ENCODE measurements at regions not wholly inside any gene's neighbourhood (a gene's known extent, or its start where the extent isn't known, plus 50 kb on each side); places are given as distances from the start of the nearest gene placed in this dataset.
"Not testable (repeated sequence)": the region's sequence is repeated elsewhere in the genome, so short reads cannot be mapped to it uniquely, and the experiment has no call there.

DNA sequence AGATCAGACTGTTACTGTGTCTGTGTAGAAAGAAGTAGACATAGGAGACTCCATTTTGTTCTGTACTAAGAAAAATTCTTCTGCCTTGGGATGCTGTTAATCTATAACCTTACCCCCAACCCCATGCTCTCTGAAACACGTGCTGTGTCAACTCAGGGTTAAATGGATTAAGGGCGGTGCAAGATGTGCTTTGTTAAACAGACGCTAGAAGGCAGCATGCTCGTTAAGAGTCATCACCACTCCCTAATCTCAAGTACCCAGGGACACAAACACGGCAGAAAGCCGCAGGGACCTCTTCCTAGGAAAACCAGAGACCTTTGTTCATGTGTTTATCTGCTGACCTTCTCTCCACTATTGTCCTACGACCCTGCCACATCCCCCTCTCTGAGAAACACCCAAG is 137.0 kb upstream of the PROKR2 start:
- H3K36me3 ChIP-seq (ENCODE audit: insufficient read depth, low read length) = not testable (repeated sequence)

GRCh38 chr20:5453316-5453715 is 136.6 kb upstream of the PROKR2 start:
- not testable (repeated sequence) for H3K27ac ChIP-seq (ENCODE audit: low read depth, low read length); H3K4me3 ChIP-seq (ENCODE audit: low read depth, low read length); H3K4me1 ChIP-seq (ENCODE audit: control insufficient read depth, insufficient read depth, low read length, unreplicated experiment); H2AFZ ChIP-seq (ENCODE audit: low read length, unreplicated experiment); H3K27me3 ChIP-seq (ENCODE audit: insufficient read depth, low read length); H3K36me3 ChIP-seq (ENCODE audit: insufficient read depth, low read length); H3K79me2 ChIP-seq (ENCODE audit: control insufficient read depth, insufficient read depth, low read length, unreplicated experiment)

More for the DNA sequence above, 137.0 kb upstream of the PROKR2 start:
- H3K4me3 ChIP-seq (ENCODE audit: low read depth, low read length); H3K27me3 ChIP-seq (ENCODE audit: insufficient read depth, low read length); H3K4me1 ChIP-seq (ENCODE audit: control insufficient read depth, insufficient read depth, low read length, unreplicated experiment); H3K79me2 ChIP-seq (ENCODE audit: control insufficient read depth, insufficient read depth, low read length, unreplicated experiment); H2AFZ ChIP-seq (ENCODE audit: low read length, unreplicated experiment); H3K27ac ChIP-seq (ENCODE audit: low read depth, low read length): not testable (repeated sequence)

- peaks cover 13% of the 10 kb centered on the region for H3K27me3 ChIP-seq (ENCODE audit: insufficient read depth, low read length)
Observed at GRCh38 chr20:5452691-5453090, 135.9 kb upstream of the PROKR2 start.

DNA sequence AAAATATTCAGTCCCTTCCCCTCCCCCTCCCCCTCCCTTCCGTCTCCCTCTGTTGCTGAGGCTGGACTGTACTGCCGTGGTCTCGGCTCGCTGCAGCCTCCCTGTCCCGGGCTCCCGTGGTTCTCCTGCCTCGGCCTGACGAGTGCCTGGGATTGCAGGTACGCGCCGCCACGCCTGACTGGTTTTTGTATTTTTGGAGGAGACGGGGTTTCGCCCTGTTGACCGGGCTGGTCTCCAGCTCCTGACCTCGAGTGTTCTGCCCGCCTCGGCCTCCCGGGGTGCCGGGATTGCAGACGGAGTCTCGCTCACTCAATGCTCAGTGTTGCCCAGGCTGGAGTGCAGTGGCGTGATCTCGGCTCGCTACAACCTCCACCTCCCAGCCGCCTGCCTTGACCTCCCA is 135.5 kb upstream of the PROKR2 start:
- H3K27me3 ChIP-seq (ENCODE audit: insufficient read depth, low read length) = peaks cover 15% of the 10 kb centered on the region

More at GRCh38 chr20:5452691-5453090, 135.9 kb upstream of the PROKR2 start:
- H3K79me2 ChIP-seq (ENCODE audit: control insufficient read depth, insufficient read depth, low read length, unreplicated experiment); H3K36me3 ChIP-seq (ENCODE audit: insufficient read depth, low read length); H2AFZ ChIP-seq (ENCODE audit: low read length, unreplicated experiment); H3K4me3 ChIP-seq (ENCODE audit: low read depth, low read length); H3K27ac ChIP-seq (ENCODE audit: low read depth, low read length); H3K4me1 ChIP-seq (ENCODE audit: control insufficient read depth, insufficient read depth, low read length, unreplicated experiment): not testable (repeated sequence)

GRCh38 chr20:5451643-5452210 is 135.0 kb upstream of the PROKR2 start:
- Histone ChIP-seq H3K27me3 (ENCODE audit: insufficient read depth, low read length) (peaks cover 21% of the 10 kb centered on the region), H3K4me3 (ENCODE audit: low read depth, low read length) (no peak overlapping the region), H3K36me3 (ENCODE audit: insufficient read depth, low read length) (no peaks in the 10 kb centered on the region), H3K4me1 (ENCODE audit: control insufficient read depth, insufficient read depth, low read length, unreplicated experiment) (no peaks in the 10 kb centered on the region), H3K79me2 (ENCODE audit: control insufficient read depth, insufficient read depth, low read length, unreplicated experiment) (no peaks in the 10 kb centered on the region), H2AFZ (ENCODE audit: low read length, unreplicated experiment) (no peak overlapping the region), H3K27ac (ENCODE audit: low read depth, low read length) (no peak overlapping the region)

More for the DNA sequence above, 135.5 kb upstream of the PROKR2 start:
- not testable (repeated sequence) for H3K4me3 ChIP-seq (ENCODE audit: low read depth, low read length); H3K27ac ChIP-seq (ENCODE audit: low read depth, low read length); H2AFZ ChIP-seq (ENCODE audit: low read length, unreplicated experiment); H3K79me2 ChIP-seq (ENCODE audit: control insufficient read depth, insufficient read depth, low read length, unreplicated experiment); H3K4me1 ChIP-seq (ENCODE audit: control insufficient read depth, insufficient read depth, low read length, unreplicated experiment); H3K36me3 ChIP-seq (ENCODE audit: insufficient read depth, low read length)

DNA sequence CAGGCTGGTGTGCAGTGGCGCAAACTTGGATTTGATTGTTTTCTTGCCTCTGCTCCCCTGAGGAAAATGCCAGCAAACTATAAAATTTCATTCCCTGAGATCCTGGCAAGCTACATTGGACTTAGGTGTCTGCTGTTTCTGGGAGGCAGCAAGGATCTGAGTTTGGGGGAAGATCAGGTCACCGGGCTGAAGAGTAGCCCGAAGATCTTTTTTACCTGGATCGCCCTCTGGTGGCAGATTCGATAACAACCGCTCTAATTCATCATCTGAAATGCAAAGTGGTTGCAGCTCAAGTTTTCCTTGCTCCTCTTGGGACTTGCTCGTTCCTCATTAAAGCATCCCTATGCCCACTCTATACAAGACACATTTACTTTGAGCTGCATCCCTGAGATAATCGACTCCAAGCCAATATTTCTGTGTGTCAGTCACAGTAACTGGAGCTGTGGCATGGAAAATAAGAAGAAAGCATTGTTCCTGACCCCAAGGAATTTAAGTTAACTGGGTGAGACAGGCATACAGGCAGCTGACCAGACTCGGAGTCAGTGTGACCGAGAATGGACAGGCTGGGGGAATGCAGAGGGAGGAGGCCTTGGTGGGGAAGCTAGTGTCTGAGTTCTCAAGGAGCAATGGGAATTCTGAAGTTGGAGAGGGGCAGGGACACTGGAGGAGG is 131.8 kb upstream of the PROKR2 start:
- Histone ChIP-seq H3K36me3 (ENCODE audit: insufficient read depth, low read length) (no peaks in the 10 kb centered on the region), H3K27me3 (ENCODE audit: insufficient read depth, low read length) (peaks cover 48% of the 10 kb centered on the region), H2AFZ (ENCODE audit: low read length, unreplicated experiment) (no peak overlapping the region), H3K27ac (ENCODE audit: low read depth, low read length) (no peak overlapping the region), H3K4me1 (ENCODE audit: control insufficient read depth, insufficient read depth, low read length, unreplicated experiment) (no peaks in the 10 kb centered on the region), H3K79me2 (ENCODE audit: control insufficient read depth, insufficient read depth, low read length, unreplicated experiment) (no peaks in the 10 kb centered on the region), H3K4me3 (ENCODE audit: low read depth, low read length) (no peak overlapping the region)

- Histone ChIP-seq H2AFZ (ENCODE audit: low read length, unreplicated experiment) (no peak overlapping the region), H3K79me2 (ENCODE audit: control insufficient read depth, insufficient read depth, low read length, unreplicated experiment) (no peaks in the 10 kb centered on the region), H3K27ac (ENCODE audit: low read depth, low read length) (no peak overlapping the region), H3K4me3 (ENCODE audit: low read depth, low read length) (no peak overlapping the region), H3K36me3 (ENCODE audit: insufficient read depth, low read length) (no peaks in the 10 kb centered on the region), H3K27me3 (ENCODE audit: insufficient read depth, low read length) (peaks cover 62% of the 10 kb centered on the region), H3K4me1 (ENCODE audit: control insufficient read depth, insufficient read depth, low read length, unreplicated experiment) (no peaks in the 10 kb centered on the region)
Observed at GRCh38 chr20:5447188-5447587, 130.4 kb upstream of the PROKR2 start.

DNA sequence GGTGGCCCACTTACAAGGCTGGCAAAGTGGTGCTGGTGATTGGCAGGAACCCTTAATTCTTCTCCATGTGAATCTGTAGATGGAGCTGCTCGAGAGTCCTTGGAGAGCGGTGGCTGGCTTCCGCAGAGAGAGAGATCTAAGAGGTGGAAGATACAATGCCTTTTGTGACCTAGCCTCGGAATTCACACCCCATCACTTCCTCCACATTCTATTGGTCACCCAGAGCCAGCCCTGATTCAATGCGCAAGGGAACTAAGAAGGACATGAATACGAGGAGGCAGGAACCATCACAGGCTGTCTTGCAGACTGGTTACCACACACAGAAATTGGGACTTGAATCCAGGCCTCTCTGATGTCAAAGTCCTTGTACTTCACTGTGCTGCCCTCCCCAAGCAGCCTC is 128.9 kb upstream of the PROKR2 start:
- H2AFZ ChIP-seq (ENCODE audit: low read length, unreplicated experiment) = no peak overlapping the region
- H3K4me3 ChIP-seq (ENCODE audit: low read depth, low read length) = no peak overlapping the region
- H3K27me3 ChIP-seq (ENCODE audit: insufficient read depth, low read length) = peaks cover 75% of the 10 kb centered on the region
- no peak overlapping the region for H3K27ac ChIP-seq (ENCODE audit: low read depth, low read length)
- H3K36me3 ChIP-seq (ENCODE audit: insufficient read depth, low read length) = no peaks in the 10 kb centered on the region
- H3K4me1 ChIP-seq (ENCODE audit: control insufficient read depth, insufficient read depth, low read length, unreplicated experiment) = no peaks in the 10 kb centered on the region
- H3K79me2 ChIP-seq (ENCODE audit: control insufficient read depth, insufficient read depth, low read length, unreplicated experiment) = no peaks in the 10 kb centered on the region

DNA sequence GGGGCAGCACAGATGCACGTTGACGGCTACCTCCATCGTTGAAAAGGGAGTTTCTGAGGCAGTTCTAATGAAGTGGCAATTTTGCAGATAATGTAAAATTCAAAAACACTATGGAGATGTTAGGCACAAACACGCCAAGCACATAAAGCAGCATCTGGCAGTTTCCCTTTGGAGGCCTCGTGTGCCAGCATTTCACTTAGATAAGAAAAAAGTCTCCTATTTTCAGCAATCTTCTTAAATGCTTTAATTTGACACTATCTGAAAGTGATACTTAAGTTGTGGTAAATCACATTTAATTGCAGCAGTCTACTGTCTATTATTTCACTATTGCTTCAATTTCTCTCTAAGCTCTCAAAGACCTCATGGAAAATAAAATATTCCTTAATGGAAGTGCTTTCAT is 125.3 kb upstream of the PROKR2 start:
- no peak overlapping the region for H3K4me3 ChIP-seq (ENCODE audit: low read depth, low read length)
- H3K27me3 ChIP-seq (ENCODE audit: insufficient read depth, low read length) = peaks cover 74% of the 10 kb centered on the region
- no peaks in the 10 kb centered on the region for H3K79me2 ChIP-seq (ENCODE audit: control insufficient read depth, insufficient read depth, low read length, unreplicated experiment)
- no peak overlapping the region for H2AFZ ChIP-seq (ENCODE audit: low read length, unreplicated experiment)
- H3K27ac ChIP-seq (ENCODE audit: low read depth, low read length) = no peak overlapping the region
- no peaks in the 10 kb centered on the region for H3K36me3 ChIP-seq (ENCODE audit: insufficient read depth, low read length)
- no peaks in the 10 kb centered on the region for H3K4me1 ChIP-seq (ENCODE audit: control insufficient read depth, insufficient read depth, low read length, unreplicated experiment)

DNA sequence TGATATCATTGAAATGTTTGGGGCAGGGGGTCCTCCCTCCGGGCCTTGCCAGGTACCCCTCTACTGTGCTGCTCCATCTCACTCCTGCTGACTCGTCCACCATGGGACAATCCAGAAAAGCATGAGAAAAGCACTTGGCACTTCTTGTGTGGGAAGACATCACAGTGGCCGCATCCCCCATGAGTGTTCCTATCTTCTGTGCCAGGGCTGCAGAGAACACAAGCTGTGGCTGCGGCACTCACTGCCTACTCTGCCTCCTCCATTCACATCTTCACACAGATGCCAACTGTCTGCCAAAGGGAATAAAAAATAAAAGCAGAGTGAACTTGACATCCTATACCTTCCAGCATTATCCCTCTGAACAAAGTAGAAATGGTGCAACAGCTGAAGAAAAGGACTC is 117.4 kb upstream of the PROKR2 start:
- Histone ChIP-seq H3K36me3 (ENCODE audit: insufficient read depth, low read length) (no peaks in the 10 kb centered on the region), H2AFZ (ENCODE audit: low read length, unreplicated experiment) (no peak overlapping the region), H3K4me1 (ENCODE audit: control insufficient read depth, insufficient read depth, low read length, unreplicated experiment) (no peaks in the 10 kb centered on the region), H3K79me2 (ENCODE audit: control insufficient read depth, insufficient read depth, low read length, unreplicated experiment) (no peaks in the 10 kb centered on the region), H3K27ac (ENCODE audit: low read depth, low read length) (no peak overlapping the region), H3K27me3 (ENCODE audit: insufficient read depth, low read length) (peaks cover 78% of the 10 kb centered on the region), H3K4me3 (ENCODE audit: low read depth, low read length) (no peak overlapping the region)

- H2AFZ ChIP-seq (ENCODE audit: low read length, unreplicated experiment) = no peak overlapping the region
- no peak overlapping the region for H3K27ac ChIP-seq (ENCODE audit: low read depth, low read length)
- H3K79me2 ChIP-seq (ENCODE audit: control insufficient read depth, insufficient read depth, low read length, unreplicated experiment) = no peaks in the 10 kb centered on the region
- no peaks in the 10 kb centered on the region for H3K36me3 ChIP-seq (ENCODE audit: insufficient read depth, low read length)
- H3K27me3 ChIP-seq (ENCODE audit: insufficient read depth, low read length) = peaks cover 85% of the 10 kb centered on the region
- H3K4me3 ChIP-seq (ENCODE audit: low read depth, low read length) = no peak overlapping the region
- no peaks in the 10 kb centered on the region for H3K4me1 ChIP-seq (ENCODE audit: control insufficient read depth, insufficient read depth, low read length, unreplicated experiment)
Observed at GRCh38 chr20:5433352-5433751, 116.6 kb upstream of the PROKR2 start.

All from ACC112 (cell line).